HUES64 (cell line): ENCODE measurements at regions not wholly inside any gene's neighbourhood (a gene's known extent, or its start where the extent isn't known, plus 50 kb on each side); places are given as distances from the start of the nearest gene placed in this dataset.

Experiments used
- H3K27ac ChIP-seq: 2 replicates; pipeline ENCODE4 v1.7.0; 2013; ENCODE audit warnings: low read depth, low read length, inconsistent platforms
- H3K27me3 ChIP-seq: 2 replicates; pipeline ENCODE4 v1.6.1; 2013; ENCODE audit warnings: mild to moderate bottlenecking, low read length; ENCODE audit not compliant: insufficient read depth
- H3K36me3 ChIP-seq: 2 replicates; pipeline ENCODE4 v1.6.1; 2013; ENCODE audit warnings: mild to moderate bottlenecking, low read length; ENCODE audit not compliant: insufficient read depth
- H3K4me1 ChIP-seq: 2 replicates; pipeline ENCODE4 v1.6.1; 2013; ENCODE audit warnings: mild to moderate bottlenecking, low read length, moderate library complexity; ENCODE audit not compliant: insufficient read depth
- H3K4me3 ChIP-seq: 2 replicates; pipeline ENCODE4 v1.5.1; 2013; ENCODE audit warnings: mild to moderate bottlenecking, low read length, moderate library complexity
- H3K9ac ChIP-seq: 2 replicates; pipeline ENCODE4 v1.6.1; 2013; ENCODE audit warnings: mild to moderate bottlenecking, low read depth, low read length
- H3K9me3 ChIP-seq: 2 replicates; pipeline ENCODE4 v1.6.1; 2013; ENCODE audit warnings: low read depth, low read length; ENCODE audit not compliant: insufficient read depth
- WGBS: fragments of 150-250, 120-280 bp; methylation state at CpG from one replicate; pipeline ENCODE4 v1.1.7; 2013; ENCODE audit warnings: missing lambda C conversion rate; 5-methylcytosine and 5-hydroxymethylcytosine counted together

DNA sequence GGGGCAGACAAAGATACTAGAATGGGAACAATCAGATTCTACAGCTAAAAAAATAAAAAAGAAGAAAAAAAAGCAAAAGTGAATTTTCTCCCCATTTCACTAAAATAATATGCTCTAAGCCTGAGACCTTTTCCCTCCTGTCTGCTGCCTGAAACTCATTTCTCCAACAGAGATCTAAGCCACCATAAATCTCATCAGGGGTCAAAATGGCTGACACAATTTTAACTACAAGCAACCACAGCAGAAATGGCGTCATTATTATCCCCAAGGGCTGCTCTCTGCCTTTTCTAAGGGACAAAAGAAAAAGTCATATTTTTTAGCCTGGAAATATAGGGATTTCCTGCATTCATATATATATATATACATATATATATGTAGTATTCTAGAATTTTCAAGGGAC is 183.7 kb upstream of the CAMK1G start:
- H3K27me3 ChIP-seq, result no peaks in the 10 kb centered on the region
- no peaks in the 10 kb centered on the region for H3K36me3 ChIP-seq
- H3K9me3 ChIP-seq, result no peaks in the 10 kb centered on the region
- H3K27ac ChIP-seq, result 0 out of 2 replicates have a peak overlapping the region, but pooled peaks have one; percentile 71
- peaks cover 51% of the 10 kb centered on the region for H3K4me1 ChIP-seq
- no peak overlapping the region for H3K9ac ChIP-seq
- 88% methylated on average over 1 of the region's 1 CpG for WGBS
- H3K4me3 ChIP-seq, result no peak overlapping the region

DNA sequence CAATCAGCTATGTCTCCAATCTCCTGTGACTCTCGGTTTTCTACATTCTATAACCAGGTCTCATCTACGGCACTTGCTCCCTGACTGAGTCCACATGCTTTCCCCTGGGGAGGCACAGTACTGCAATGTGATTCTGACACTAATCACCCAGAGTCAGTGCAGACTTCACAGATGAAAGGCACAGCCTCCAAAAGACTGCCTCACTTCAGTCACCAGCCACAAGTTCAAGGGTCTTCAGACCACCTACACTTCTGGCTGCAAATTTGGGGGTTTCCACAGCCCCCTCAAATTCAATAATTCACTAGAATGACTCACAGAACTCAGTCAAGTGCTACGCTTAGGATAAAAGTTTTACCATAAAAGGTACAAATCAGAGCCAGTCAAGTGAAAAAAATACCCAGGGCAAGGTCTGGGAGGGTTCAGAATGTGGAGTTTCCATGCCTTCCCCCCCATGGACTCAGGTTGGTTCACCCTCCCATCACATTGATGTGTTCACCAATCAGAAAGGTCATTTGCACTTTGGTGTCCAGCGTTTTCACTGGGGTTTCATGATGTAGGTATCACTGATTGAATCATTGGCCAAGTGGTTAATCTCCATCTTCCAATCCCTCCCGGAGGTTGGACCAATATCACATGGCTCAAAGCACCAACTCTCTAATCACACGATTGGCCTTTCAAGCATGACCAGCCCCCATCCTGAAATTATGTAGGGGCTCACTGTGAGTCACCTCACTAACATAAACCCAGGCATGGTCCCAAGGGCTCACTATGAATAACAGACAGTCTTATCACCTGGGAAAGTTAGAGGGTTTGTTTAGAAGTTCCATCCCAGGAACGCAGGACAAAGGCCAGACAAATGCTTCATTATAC is 182.9 kb upstream of the CAMK1G start:
- peaks cover 51% of the 10 kb centered on the region for H3K4me1 ChIP-seq
- no peak overlapping the region for H3K27ac ChIP-seq
- H3K9me3 ChIP-seq, result no peaks in the 10 kb centered on the region
- no peaks in the 10 kb centered on the region for H3K27me3 ChIP-seq
- H3K4me3 ChIP-seq, result no peak overlapping the region
- WGBS, result 95% methylated on average over 7 of the region's 7 CpGs
- H3K9ac ChIP-seq, result no peak overlapping the region
- no peaks in the 10 kb centered on the region for H3K36me3 ChIP-seq

DNA sequence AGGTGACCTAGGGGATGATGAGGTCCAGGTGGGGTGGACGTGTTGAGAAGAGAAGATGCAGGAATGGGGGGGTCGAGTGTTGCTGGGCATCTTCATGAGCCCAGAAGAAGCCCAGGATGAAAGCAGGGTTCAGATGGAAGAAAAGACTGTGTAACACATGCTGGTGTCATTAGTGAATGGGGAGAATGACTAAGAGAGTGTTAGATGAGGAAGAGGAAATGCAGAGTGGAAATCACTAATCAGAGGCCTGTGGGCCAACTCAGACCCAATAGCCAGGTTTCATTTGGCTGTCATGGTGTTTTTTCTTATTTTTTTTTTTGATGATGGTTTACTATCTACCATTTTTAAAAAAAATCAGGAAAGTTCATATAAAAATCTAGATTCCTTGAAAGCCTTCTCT is 180.8 kb upstream of the CAMK1G start:
- no peak overlapping the region for H3K9ac ChIP-seq
- no peaks in the 10 kb centered on the region for H3K27me3 ChIP-seq
- no peaks in the 10 kb centered on the region for H3K9me3 ChIP-seq
- no peak overlapping the region for H3K4me3 ChIP-seq
- no peaks in the 10 kb centered on the region for H3K36me3 ChIP-seq
- no peak overlapping the region for H3K27ac ChIP-seq
- WGBS, result 80% methylated on average over 2 of the region's 2 CpGs
- H3K4me1 ChIP-seq, result peaks cover 56% of the 10 kb centered on the region

DNA sequence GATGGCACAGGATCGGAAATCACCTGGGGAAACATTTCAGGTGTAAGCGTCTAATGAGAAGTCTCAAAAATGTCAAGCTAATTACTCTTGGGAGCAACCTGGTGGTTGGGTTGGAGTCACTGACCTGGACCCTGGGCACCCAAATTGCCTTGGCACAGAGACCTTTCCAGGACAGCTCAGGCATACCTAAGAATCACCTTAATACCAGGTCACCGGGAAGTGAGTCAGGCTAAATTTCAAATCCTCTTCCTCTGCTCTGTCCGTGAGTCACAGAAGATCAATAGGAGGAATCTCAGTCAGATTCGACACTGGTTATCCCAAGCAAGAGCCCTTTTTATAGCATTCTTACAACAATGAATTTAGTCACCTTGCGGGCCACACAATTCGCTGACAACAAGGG is 179.6 kb upstream of the CAMK1G start:
- Histone ChIP-seq H3K36me3 (no peaks in the 10 kb centered on the region), H3K4me1 (peaks cover 44% of the 10 kb centered on the region), H3K27ac (peak overlapping the region; percentile 34), H3K4me3 (no peak overlapping the region), H3K9ac (no peak overlapping the region), H3K9me3 (no peaks in the 10 kb centered on the region), H3K27me3 (no peaks in the 10 kb centered on the region)
- 73% methylated on average over 7 of the region's 7 CpGs for WGBS

DNA sequence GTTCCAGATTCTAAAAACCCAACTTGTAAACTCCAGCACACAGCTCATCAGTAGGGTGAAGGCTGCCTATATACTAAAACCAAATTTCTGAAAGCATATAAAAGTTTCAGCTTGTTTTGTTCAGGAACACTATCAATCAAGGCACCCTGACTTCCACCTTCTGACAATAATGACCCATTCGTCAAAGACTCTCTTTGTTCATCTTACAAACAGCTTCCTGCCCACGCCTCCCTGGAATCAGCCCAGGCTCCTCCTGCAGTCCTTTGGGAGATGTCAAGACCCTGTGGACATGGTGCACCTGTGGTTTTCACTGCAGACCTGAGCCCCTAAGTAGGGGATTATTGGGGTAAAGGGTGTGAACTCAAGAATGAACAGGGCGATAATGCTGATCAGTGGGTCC is 178.9 kb upstream of the CAMK1G start:
- Histone ChIP-seq H3K36me3 (no peaks in the 10 kb centered on the region), H3K27ac (peak overlapping the region; percentile 89), H3K4me1 (peaks cover 38% of the 10 kb centered on the region), H3K4me3 (no peak overlapping the region), H3K27me3 (no peaks in the 10 kb centered on the region), H3K9me3 (no peaks in the 10 kb centered on the region), H3K9ac (peak overlapping the region; percentile 54)
- 54% methylated on average over 3 of the region's 3 CpGs for WGBS

DNA sequence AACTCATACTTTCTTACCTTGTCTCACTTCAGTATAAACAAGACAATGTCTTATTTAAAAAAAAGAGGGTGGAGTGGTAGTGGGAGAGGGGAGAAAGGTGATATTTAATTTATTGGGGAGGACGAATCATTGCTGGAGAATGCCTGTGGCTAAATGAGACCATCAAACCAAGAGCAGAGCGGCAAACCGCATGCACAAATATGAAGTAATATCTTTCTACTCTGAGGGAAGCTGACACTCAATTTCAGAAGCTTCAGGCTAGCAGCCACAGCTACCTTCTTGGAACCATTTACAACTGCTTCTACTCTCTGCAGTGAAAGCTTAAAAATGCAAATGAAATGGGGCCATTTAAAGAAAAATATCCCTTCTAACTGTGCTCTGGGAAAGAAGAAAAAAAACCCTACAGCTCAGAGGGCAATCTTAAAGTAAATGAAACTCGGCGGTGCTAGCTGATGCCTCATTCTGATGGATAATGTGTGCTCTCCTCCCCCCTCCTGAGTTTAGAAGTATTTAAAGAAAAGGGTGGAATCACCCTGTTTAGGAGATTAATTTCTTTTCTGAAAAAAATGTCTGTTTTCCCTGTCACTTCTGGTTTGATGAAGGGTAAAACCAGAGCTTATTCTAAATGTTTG is 178.2 kb upstream of the CAMK1G start:
- Histone ChIP-seq H3K27ac (peak overlapping the region; percentile 89), H3K9me3 (no peaks in the 10 kb centered on the region), H3K4me3 (peak overlapping the region; percentile 28), H3K36me3 (no peaks in the 10 kb centered on the region), H3K9ac (peak overlapping the region; percentile 54), H3K4me1 (peaks cover 35% of the 10 kb centered on the region), H3K27me3 (no peaks in the 10 kb centered on the region)
- 5% methylated on average over 3 of the region's 5 CpGs for whole genome bisulfite sequencing

DNA sequence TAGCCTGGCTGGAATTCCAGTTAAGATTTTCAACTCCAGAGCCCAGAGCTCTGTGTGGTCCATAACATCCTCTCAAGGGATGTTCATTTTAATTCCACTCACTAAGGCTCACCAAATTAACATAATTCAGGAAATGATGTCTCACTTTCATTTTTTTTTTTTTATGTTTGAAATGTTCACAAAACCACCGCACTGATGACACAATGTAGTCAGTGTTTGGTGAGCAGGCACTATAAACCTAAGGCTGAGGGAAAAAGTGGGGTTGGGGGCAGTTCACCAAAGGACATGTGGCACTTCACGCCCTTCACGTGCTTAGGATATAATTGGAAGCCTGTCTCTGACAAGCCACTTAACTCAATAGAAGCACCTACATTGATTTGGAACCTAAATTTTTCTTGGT is 177.3 kb upstream of the CAMK1G start:
- H3K27ac ChIP-seq, result peak overlapping the region; percentile 89
- WGBS, result 79% methylated on average over 3 of the region's 3 CpGs
- H3K4me3 ChIP-seq, result no peak overlapping the region
- H3K9ac ChIP-seq, result no peak overlapping the region; the same call in 1 of the 2 replicates
- H3K4me1 ChIP-seq, result peaks cover 37% of the 10 kb centered on the region
- no peaks in the 10 kb centered on the region for H3K27me3 ChIP-seq
- no peaks in the 10 kb centered on the region for H3K9me3 ChIP-seq
- H3K36me3 ChIP-seq, result no peaks in the 10 kb centered on the region

DNA sequence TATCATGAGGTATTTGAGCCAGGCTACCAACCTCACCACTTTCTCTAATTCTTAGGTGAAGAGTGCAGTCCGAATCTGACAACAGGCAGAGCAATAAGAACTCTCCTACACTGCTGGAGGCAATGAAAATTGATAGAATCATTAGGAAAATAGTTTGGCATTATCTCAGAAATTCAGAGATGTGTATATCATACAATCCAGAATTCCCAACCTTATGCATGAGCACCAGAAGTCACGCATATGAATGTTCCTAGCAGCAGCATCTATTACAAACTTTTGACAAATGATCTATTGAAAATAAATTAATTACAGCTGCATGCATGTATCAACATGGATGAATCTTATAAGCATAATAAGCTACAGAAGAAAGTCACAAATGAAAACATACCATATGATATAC is 176.9 kb upstream of the CAMK1G start:
- H3K4me3 ChIP-seq, result no peak overlapping the region
- no peaks in the 10 kb centered on the region for H3K27me3 ChIP-seq
- H3K9me3 ChIP-seq, result no peaks in the 10 kb centered on the region
- peaks cover 42% of the 10 kb centered on the region for H3K4me1 ChIP-seq
- 90% methylated on average over 2 of the region's 2 CpGs for WGBS
- H3K9ac ChIP-seq, result no peak overlapping the region
- peak overlapping the region; percentile 89; the same call in 1 of the 2 replicates for H3K27ac ChIP-seq
- H3K36me3 ChIP-seq, result no peaks in the 10 kb centered on the region

DNA sequence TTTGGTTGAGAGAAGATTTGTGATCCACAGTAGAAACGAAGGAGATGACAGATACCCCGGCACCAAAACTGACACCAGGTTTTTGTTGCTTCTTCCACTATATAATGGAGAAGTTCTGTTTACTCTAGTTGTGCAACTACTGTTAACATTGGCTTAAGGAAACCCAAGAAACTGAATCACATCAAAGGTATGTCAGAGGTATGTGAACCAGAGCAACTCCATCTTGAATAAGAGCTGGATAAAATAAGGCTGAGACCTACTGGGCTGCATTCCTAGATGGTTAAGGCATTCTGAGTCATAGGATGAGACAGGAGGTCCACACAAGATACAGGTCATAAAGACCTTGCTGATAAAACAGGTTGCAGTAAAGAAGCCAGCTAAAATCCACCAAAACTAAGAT is 173.7 kb upstream of the CAMK1G start:
- H3K9ac ChIP-seq, result no peak overlapping the region
- no peaks in the 10 kb centered on the region for H3K36me3 ChIP-seq
- WGBS, result 100% methylated on average over 2 of the region's 2 CpGs
- peaks cover 5% of the 10 kb centered on the region; the same call in 1 of the 2 replicates for H3K27me3 ChIP-seq
- no peak overlapping the region for H3K4me3 ChIP-seq
- H3K9me3 ChIP-seq, result no peaks in the 10 kb centered on the region
- H3K4me1 ChIP-seq, result peaks cover 40% of the 10 kb centered on the region
- H3K27ac ChIP-seq, result no peak overlapping the region

DNA sequence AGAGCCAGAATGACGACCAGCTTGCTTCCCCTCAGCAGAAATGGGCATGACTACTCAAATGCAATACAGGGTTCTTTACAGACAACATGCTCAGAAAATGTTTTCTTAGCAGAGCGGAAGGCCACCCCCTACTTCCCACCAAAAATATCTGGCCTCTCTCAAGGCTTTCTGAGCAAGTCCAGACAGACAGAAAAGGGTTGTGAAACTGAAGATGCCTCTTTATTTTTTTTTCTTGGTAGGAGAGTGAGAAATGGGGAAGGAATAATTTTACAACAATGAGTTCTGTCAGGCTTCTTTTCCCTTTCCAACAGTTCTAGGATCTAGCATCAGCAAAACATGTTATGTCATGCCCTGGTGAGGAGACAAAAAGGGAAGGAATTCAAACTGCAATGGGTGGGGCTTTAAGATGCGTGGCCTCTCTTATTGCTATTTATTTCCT is 172.0 kb upstream of the CAMK1G start:
- no peak overlapping the region for H3K9ac ChIP-seq
- WGBS, result 56% methylated on average over 3 of the region's 3 CpGs
- H3K27ac ChIP-seq, result no peak overlapping the region
- no peaks in the 10 kb centered on the region for H3K9me3 ChIP-seq
- H3K27me3 ChIP-seq, result peaks cover 5% of the 10 kb centered on the region; the same call in 1 of the 2 replicates
- no peak overlapping the region for H3K4me3 ChIP-seq
- H3K36me3 ChIP-seq, result no peaks in the 10 kb centered on the region
- peaks cover 23% of the 10 kb centered on the region for H3K4me1 ChIP-seq

DNA sequence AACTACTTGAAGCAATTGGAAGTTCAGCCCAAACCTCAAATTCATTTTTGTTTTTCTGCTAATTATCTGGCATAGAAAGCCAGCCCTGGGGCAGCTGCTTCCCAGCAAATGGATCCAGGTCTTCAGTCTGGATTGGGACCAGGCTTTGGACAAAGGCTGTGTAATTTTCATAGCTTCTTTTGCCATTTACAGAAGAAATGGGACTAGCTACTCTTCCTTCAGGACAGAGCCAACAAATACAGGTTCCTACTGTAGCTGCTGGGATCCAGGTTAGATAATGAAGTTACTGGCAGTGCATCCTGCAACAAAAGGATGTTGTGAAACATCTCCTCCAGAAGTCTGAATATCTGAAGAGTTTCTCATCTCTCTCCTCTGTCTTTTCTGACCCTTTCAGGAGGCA is 171.5 kb upstream of the CAMK1G start:
- Histone ChIP-seq H3K4me1 (peaks cover 20% of the 10 kb centered on the region), H3K4me3 (no peak overlapping the region)

More for the DNA sequence above, 171.5 kb upstream of the CAMK1G start:
- Histone ChIP-seq H3K36me3 (no peaks in the 10 kb centered on the region), H3K9ac (no peak overlapping the region), H3K9me3 (no peaks in the 10 kb centered on the region), H3K27ac (no peak overlapping the region), H3K27me3 (peaks cover 5% of the 10 kb centered on the region; the same call in 1 of the 2 replicates)
